B cell (primary cell): ENCODE measurements at regions not wholly inside any gene's neighbourhood (a gene's known extent, or its start where the extent isn't known, plus 50 kb on each side); places are given as distances from the start of the nearest gene placed in this dataset.
"Not testable (repeated sequence)": the region's sequence is repeated elsewhere in the genome, so short reads cannot be mapped to it uniquely, and the experiment has no call there.

ENCODE experiments used
- ATAC-seq: fragments of 200-7000 bp; cut with Tn5 transposase; one replicate; pipeline ENCODE4 v1.10.0; 2021; ENCODE audit warnings: low read depth, mild to moderate bottlenecking, moderate number of reproducible peaks, moderate library complexity
- CTCF ChIA-PET: fragments of 350-600 bp; sonication (Branson Sonifier 250); formaldehyde crosslinking; loops from one replicate; lab custom pipeline; 2021; ENCODE audit warnings: antibody characterized with exemption, inconsistent platforms; lab: Charles Lee
- POLR2A ChIA-PET: fragments of 350-600 bp; sonication (Branson Sonifier 250); formaldehyde crosslinking; loops from one replicate; lab custom pipeline; 2021; ENCODE audit warnings: antibody characterized with exemption; lab: Charles Lee
- DNase-seq: peaks from one replicate; pipeline ENCODE4 v3.0.0; 2013
- H2AFZ ChIP-seq: 2 replicates; pipeline ENCODE4 v1.6.1; 2012; ENCODE audit warnings: mild to moderate bottlenecking, low read depth, low read length; ENCODE audit not compliant: insufficient read depth, poor library complexity, severe bottlenecking
- H3K27ac ChIP-seq, 2 donors: 1 replicate in 1 of 2; 2 replicates in 1 of 2; pipeline ENCODE4 v1.5.1; 2012 to 2013; ENCODE audit warnings: low read length in 2 of 2, mild to moderate bottlenecking in 2 of 2, moderate library complexity in 1 of 2
- H3K27me3 ChIP-seq, 4 experiments: fragments of 200-600 bp in 1 of 4; sonication (generic) in 1 of 4; replicated peaks in 1 of 4; 1 replicate in 2 of 4; 2 replicates in 2 of 4; pipeline versions ENCODE4 v1.6.1 to v1.7.0; 2013 to 2016; ENCODE audit warnings: low read length in 3 of 4, mild to moderate bottlenecking in 2 of 4, mixed read lengths in 1 of 4, moderate library complexity in 1 of 4; ENCODE audit not compliant: insufficient read depth in 4 of 4, control insufficient read depth in 3 of 4; ENCODE audit errors: control extremely low read depth in 1 of 4
- H3K36me3 ChIP-seq, 2 experiments: replicated peaks in 1 of 2; 1 replicate in 1 of 2; 2 replicates in 1 of 2; pipeline versions ENCODE4 v1.6.1 to v1.7.1; 2013; ENCODE audit warnings: low read length in 1 of 2; ENCODE audit not compliant: insufficient read depth in 2 of 2, control insufficient read depth in 1 of 2; ENCODE audit errors: control extremely low read depth in 1 of 2, extremely low read depth in 1 of 2
- H3K4me1 ChIP-seq, 2 donors: fragments of 200-600 bp in 1 of 2; sonication (generic) in 1 of 2; 1 replicate in 1 of 2; 2 replicates in 1 of 2; pipeline versions ENCODE4 v1.5.1 to v1.6.1; 2013 to 2017; ENCODE audit warnings: low read length in 2 of 2; ENCODE audit not compliant: control insufficient read depth in 2 of 2, insufficient read depth in 2 of 2
- H3K4me2 ChIP-seq: replicated peaks from 2 replicates; pipeline ENCODE3; 2012; ENCODE audit warnings: mild to moderate bottlenecking, low read depth, low read length; ENCODE audit not compliant: poor library complexity, severe bottlenecking
- H3K4me3 ChIP-seq, 5 experiments: fragments of 200-600 bp in 1 of 5; sonication (generic) in 1 of 5; 1 replicate in 3 of 5; 2 replicates in 2 of 5; pipeline versions ENCODE4 v1.5.1 to v1.7.0; 2011 to 2016; ENCODE audit warnings: low read length in 4 of 5, mild to moderate bottlenecking in 4 of 5, low read depth in 2 of 5, control low read depth in 1 of 5, moderate library complexity in 1 of 5; ENCODE audit not compliant: insufficient read depth in 1 of 5; ENCODE audit errors: control extremely low read depth in 1 of 5, extremely low read depth in 1 of 5
- H3K79me2 ChIP-seq: fragments of 200-600 bp; sonication (generic); one replicate; pipeline ENCODE4 v1.6.0; 2016; ENCODE audit warnings: low read length; ENCODE audit not compliant: control insufficient read depth, insufficient read depth
- H3K9ac ChIP-seq: fragments of 200-600 bp; sonication (generic); 2 replicates; pipeline ENCODE4 v1.6.1; 2017; ENCODE audit warnings: mild to moderate bottlenecking, low read length, moderate library complexity
- H3K9me3 ChIP-seq, 3 donors: one replicate each; pipeline versions ENCODE4 v1.6.1 to v1.7.1; 2013; ENCODE audit warnings: low read length in 2 of 3; ENCODE audit not compliant: control insufficient read depth in 2 of 3, insufficient read depth in 1 of 3; ENCODE audit errors: control extremely low read depth in 1 of 3
- H4K20me1 ChIP-seq: 2 replicates; pipeline ENCODE4 v1.6.0; 2012; ENCODE audit warnings: mild to moderate bottlenecking, low read length; ENCODE audit not compliant: insufficient read depth, control insufficient read depth, poor library complexity, severe bottlenecking
- H3K27ac Mint-ChIP-seq: one replicate; pipeline ENCODE4 v1.8.0; 2021; ENCODE audit warnings: mixed read lengths
- H3K27me3 Mint-ChIP-seq: one replicate; pipeline ENCODE4 v1.8.0; 2021; ENCODE audit warnings: mixed read lengths
- H3K4me1 Mint-ChIP-seq: one replicate; pipeline ENCODE4 v1.8.0; 2021; ENCODE audit warnings: mixed read lengths
- H3K4me3 Mint-ChIP-seq: one replicate; pipeline ENCODE4 v1.8.0; 2021; ENCODE audit warnings: mixed read lengths
- H3K9me3 Mint-ChIP-seq: one replicate; pipeline ENCODE4 v1.8.0; 2022; ENCODE audit warnings: mixed read lengths; ENCODE audit not compliant: insufficient read depth
- CTCF ChIP-seq: fragments of 200-600 bp; IDR thresholded peaks from one replicate; pipeline ENCODE4 v1.8.0; 2022; ENCODE audit warnings: antibody characterized with exemption, mild to moderate bottlenecking
- EZH2 ChIP-seq: IDR thresholded peaks from 2 replicates; pipeline ENCODE4 v1.6.1; 2012; ENCODE audit warnings: borderline replicate concordance, low read depth, mild to moderate bottlenecking, moderate library complexity, low read length; ENCODE audit not compliant: insufficient read depth, poor library complexity, severe bottlenecking
- WGBS: methylation state at CpG from one replicate; pipeline ENCODE4 v1.1.5; 2013; ENCODE audit warnings: missing lambda C conversion rate; ENCODE audit not compliant: insufficient coverage; 5-methylcytosine and 5-hydroxymethylcytosine counted together
- intact Hi-C: fragments of 100-400 bp; cut with micrococcal nuclease; formaldehyde crosslinking; loops from one replicate; pipeline ENCODE4 v1.10.0; 2022

DNA sequence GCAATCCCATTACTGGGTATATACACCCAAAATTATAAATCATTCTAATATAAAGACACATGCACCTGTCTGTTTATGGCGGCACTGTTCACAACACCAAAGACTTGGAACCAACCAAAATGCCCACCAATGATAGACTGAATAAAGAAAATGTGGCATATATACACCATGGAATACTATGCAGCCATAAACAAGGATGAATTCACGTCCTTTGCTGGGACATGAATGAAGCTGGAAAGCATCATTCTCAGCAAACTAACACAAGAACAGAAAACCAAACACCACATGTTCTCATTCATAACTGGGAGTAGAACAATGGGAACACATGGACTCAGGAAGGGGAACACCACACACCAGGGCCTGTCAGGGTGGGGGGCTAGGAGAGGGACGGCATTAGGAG lies 633.2 kb upstream of the DEFB115 start:
- H3K4me1 ChIP-seq, H3K36me3 ChIP-seq, H3K4me2 ChIP-seq, H3K79me2 ChIP-seq, H3K4me1 Mint-ChIP-seq, H3K27ac ChIP-seq, H3K27me3 Mint-ChIP-seq, H2AFZ ChIP-seq, H4K20me1 ChIP-seq, ATAC-seq, POLR2A ChIA-PET, intact Hi-C loops, H3K4me3 Mint-ChIP-seq, CTCF ChIA-PET, H3K27me3 ChIP-seq, H3K4me3 ChIP-seq, H3K27ac Mint-ChIP-seq, H3K9ac ChIP-seq, H3K9me3 Mint-ChIP-seq, DNase-seq: not testable (repeated sequence)
- no CpG with 5 or more reads among the region's 3 CpGs for WGBS
- peaks cover 0 to 41% (median 0%) of the 10 kb centered on the region in 3 donors for H3K9me3 ChIP-seq

DNA sequence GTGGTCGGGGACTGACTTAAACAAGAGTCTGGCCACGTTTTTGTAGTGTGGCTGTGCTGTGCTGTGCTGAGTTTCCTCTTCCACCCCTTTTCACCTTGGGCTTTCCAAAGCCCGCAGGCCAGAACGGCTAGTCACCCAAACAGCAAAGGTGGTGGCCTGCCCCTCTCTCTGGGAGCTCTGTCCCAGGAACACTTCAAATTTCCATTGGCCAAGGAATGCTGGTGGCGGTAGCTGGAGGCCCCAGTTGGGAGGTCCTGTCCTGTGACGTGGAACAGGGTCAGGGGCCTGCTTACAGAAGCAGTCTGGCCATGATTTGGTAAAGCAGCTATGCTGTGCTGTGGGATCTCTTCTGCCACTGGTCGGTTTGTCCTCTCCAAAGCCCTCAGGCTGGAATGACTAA lies 628.1 kb upstream of the DEFB115 start:
- DNase-seq, H3K27ac Mint-ChIP-seq, H3K4me3 ChIP-seq, H3K27ac ChIP-seq, POLR2A ChIA-PET, CTCF ChIA-PET, H3K4me1 Mint-ChIP-seq, H3K4me1 ChIP-seq, H3K9ac ChIP-seq, H3K79me2 ChIP-seq, H3K36me3 ChIP-seq, H3K4me2 ChIP-seq, H3K27me3 ChIP-seq, H3K27me3 Mint-ChIP-seq, H3K9me3 Mint-ChIP-seq, H3K4me3 Mint-ChIP-seq, H4K20me1 ChIP-seq, ATAC-seq, H2AFZ ChIP-seq, intact Hi-C loops: not testable (repeated sequence)
- peaks cover 0 to 34% (median 0%) of the 10 kb centered on the region in 3 donors for H3K9me3 ChIP-seq
- 84% methylated on average over 5 of the region's 7 CpGs for WGBS

DNA sequence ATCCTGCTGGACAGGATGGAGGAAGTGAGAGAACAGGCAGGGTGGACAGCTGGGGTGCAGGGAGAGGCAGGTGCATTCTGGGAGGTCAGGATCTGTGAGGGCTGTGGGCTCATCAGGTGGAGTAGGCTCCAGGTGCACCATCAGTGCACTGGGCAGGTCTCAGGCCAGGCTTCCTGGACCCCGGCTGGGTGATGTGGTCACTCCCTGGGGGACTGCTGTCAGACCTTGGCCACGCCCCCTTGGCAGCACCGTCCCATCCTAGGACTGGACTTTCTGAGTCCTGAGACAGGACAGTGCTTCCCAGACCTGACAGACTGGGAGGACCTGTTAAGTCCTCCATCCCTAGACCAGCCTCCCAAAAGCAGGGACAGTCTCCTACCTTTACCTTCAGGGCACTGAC lies 626.7 kb upstream of the DEFB115 start:
- Histone ChIP-seq H3K9me3 (peaks cover 0 to 34% (median 0%) of the 10 kb centered on the region in 3 donors), H3K27ac (no peak overlapping the region), H2AFZ (no peak overlapping the region), H3K9ac (no peak overlapping the region), H3K4me1 (no peaks in the 10 kb centered on the region), H4K20me1 (no peaks in the 10 kb centered on the region), H3K27me3 (no peaks in the 10 kb centered on the region), H3K79me2 (no peaks in the 10 kb centered on the region), H3K36me3 (no peaks in the 10 kb centered on the region), H3K4me2 (no peak overlapping the region), H3K4me3 (no peak overlapping the region)
- H3K9me3 Mint-ChIP-seq = peaks cover 2% of the 10 kb centered on the region
- ChIA-PET CTCF (no interaction called here), POLR2A (no interaction called here)
- TF ChIP-seq EZH2 = no peak
- no peak for TF ChIP-seq CTCF
- WGBS = 80% methylated on average over 3 of the region's 3 CpGs
- no peaks in the 10 kb centered on the region for H3K27me3 Mint-ChIP-seq
- H3K27ac Mint-ChIP-seq = no peak overlapping the region
- H3K4me1 Mint-ChIP-seq = no peaks in the 10 kb centered on the region
- ATAC-seq (no peak), DNase-seq (no peak)
- H3K4me3 Mint-ChIP-seq = no peak overlapping the region
- intact Hi-C loops = no loop called here
